Mucosa of descending colon (tissue), 3 donors: ENCODE measurements at regions not wholly inside any gene's neighbourhood (a gene's known extent, or its start where the extent isn't known, plus 50 kb on each side); places are given as distances from the start of the nearest gene placed in this dataset.

ENCODE experiments used
- ATAC-seq: fragments of 200-7000 bp; cut with Tn5 transposase; one replicate; pipeline ENCODE4 v1.9.1; 2020; ENCODE audit warnings: mild to moderate bottlenecking, moderate library complexity
- DNase-seq, 3 donors: peaks; one replicate each; pipeline ENCODE4 v3.0.0-alpha.2; 2020
- H3K36me3 ChIP-seq: fragments of 200-600 bp; one replicate; pipeline ENCODE4 v1.8.0; 2021; ENCODE audit warnings: low read depth, mild to moderate bottlenecking
- H3K4me1 ChIP-seq: fragments of 200-600 bp; one replicate; pipeline ENCODE4 v1.8.0; 2021; ENCODE audit warnings: low read depth, mild to moderate bottlenecking
- H3K4me3 ChIP-seq: fragments of 200-600 bp; one replicate; pipeline ENCODE4 v1.8.0; 2021; ENCODE audit warnings: mild to moderate bottlenecking
- H3K9me3 ChIP-seq: fragments of 200-600 bp; one replicate; pipeline ENCODE4 v1.8.0; 2021; ENCODE audit warnings: mild to moderate bottlenecking
- intact Hi-C, 2 donors: fragments of 100-400 bp; cut with DNase I in 1 of 2; cut with micrococcal nuclease in 1 of 2; formaldehyde crosslinking; loops; one replicate each; pipeline versions ENCODE4 v1.11.0 to v1.11.1; 2022; cut with DNase I, micrococcal nuclease
- TF ChIP-seq, protein P1 (sequence below): fragments of 200-600 bp; IDR thresholded peaks from one replicate; pipeline ENCODE4 v1.8.0; 2022; ENCODE audit warnings: antibody characterized with exemption, mild to moderate bottlenecking
- donor health status: DM: no; HTN: no; CAD: no; lungs with moderate emphysema.
- donor health status: DM: no; HTN: no; CAD: no.
- donor health status: DM: no; HTN: yes; CAD: no.

DNA sequence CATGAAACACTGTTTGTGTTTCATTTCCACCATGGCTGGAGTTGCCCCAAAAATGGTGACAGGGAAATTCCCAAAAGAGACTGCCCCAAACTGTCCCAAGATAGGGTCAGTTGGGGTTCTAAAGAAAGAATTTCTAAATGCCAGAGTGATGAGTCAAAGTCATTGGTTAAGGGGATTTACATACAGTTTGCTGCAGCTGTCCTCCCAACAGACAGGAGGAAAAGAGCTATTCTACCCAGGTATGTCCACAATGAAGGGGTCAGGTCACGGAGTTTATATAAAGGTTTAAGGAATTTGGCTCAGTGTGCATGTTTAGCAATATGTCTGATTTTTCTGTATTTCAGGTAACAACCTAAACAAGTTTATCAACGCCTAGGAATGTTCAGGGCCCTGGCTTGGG lies 344.1 kb downstream of the TDRD15 start:
- no peak for ATAC-seq
- no peaks in the 10 kb centered on the region for H3K9me3 ChIP-seq
- TF ChIP-seq, protein P1, sequence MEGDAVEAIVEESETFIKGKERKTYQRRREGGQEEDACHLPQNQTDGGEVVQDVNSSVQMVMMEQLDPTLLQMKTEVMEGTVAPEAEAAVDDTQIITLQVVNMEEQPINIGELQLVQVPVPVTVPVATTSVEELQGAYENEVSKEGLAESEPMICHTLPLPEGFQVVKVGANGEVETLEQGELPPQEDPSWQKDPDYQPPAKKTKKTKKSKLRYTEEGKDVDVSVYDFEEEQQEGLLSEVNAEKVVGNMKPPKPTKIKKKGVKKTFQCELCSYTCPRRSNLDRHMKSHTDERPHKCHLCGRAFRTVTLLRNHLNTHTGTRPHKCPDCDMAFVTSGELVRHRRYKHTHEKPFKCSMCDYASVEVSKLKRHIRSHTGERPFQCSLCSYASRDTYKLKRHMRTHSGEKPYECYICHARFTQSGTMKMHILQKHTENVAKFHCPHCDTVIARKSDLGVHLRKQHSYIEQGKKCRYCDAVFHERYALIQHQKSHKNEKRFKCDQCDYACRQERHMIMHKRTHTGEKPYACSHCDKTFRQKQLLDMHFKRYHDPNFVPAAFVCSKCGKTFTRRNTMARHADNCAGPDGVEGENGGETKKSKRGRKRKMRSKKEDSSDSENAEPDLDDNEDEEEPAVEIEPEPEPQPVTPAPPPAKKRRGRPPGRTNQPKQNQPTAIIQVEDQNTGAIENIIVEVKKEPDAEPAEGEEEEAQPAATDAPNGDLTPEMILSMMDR: no peak
- no peak for DNase-seq
- H3K36me3 ChIP-seq: no peaks in the 10 kb centered on the region
- H3K4me1 ChIP-seq: no peaks in the 10 kb centered on the region
- H3K4me3 ChIP-seq: no peak overlapping the region
- intact Hi-C loops: no loop called here

DNA sequence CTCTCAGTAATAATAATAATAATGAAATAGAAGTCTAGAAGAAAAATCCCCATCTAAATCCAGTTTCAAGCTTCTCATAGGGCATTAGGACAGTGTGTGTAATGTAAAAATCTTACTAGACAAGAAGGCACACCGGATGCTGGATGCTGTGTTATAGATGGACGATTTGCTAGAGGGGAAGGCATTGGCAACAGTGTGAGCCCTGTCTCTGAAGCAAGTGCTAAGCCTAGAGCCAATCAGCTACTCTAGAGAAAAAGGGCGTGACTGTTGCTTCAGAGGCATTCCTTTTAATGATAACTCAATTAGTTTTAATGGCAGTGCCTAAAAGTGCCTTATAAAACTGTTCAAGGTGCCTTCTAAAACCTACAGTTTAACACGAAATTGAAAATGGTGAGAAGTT lies 344.9 kb downstream of the TDRD15 start:
- DNase-seq (no peak), ATAC-seq (no peak)
- no peaks in the 10 kb centered on the region for H3K9me3 ChIP-seq
- TF ChIP-seq, protein P1: no peak
- H3K4me3 ChIP-seq: no peak overlapping the region
- no peaks in the 10 kb centered on the region for H3K4me1 ChIP-seq
- H3K36me3 ChIP-seq: no peaks in the 10 kb centered on the region
- intact Hi-C loops: no loop called here

DNA sequence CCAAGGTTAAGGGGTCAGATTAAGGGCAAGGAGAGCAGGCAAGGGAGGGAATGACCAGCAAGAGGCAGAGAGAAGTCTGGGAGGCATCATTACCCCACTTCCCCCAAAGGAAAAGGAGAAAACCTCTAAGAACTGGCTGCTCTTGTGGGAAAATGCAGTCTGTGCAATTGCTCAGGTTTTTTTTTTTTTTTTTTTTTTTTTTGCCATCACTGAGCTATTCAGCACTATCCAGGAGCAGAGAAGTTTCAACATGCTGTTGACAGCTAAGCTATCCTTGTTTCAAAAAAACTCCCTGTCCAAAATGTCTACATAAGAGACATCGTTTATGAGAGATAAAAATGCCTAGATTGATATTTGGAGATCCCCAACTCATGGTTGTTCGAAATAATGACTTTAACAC lies 345.4 kb downstream of the TDRD15 start:
- DNase-seq (no peak), ATAC-seq (no peak)
- Histone ChIP-seq H3K9me3 (no peaks in the 10 kb centered on the region), H3K36me3 (no peaks in the 10 kb centered on the region), H3K4me1 (no peaks in the 10 kb centered on the region), H3K4me3 (no peak overlapping the region)
- TF ChIP-seq, protein P1: no peak
- intact Hi-C loops: no loop called here

DNA sequence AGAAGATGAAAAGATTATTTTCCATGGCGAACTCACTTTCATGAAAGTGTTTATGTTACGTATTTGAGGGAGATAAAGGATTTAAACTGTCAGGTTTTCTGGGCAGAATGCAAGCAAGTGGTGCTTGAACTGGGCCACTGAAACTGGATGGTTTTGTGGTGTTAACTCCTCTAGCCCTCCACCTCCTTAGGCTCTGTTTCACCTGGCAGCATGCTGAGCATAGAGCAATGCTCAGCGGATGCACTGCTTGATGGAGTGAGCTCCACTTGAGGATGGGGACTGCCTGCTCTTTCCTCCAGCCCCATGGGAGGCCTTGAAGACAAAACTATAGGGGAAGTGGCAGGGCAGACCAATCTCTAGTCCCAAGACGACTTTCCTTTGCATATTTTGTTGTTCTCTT lies 345.8 kb downstream of the TDRD15 start:
- H3K9me3 ChIP-seq: no peaks in the 10 kb centered on the region
- TF ChIP-seq, protein P1: no peak
- no peaks in the 10 kb centered on the region for H3K36me3 ChIP-seq
- intact Hi-C loops: no loop called here
- ATAC-seq (no peak), DNase-seq (no peak)
- no peak overlapping the region for H3K4me3 ChIP-seq
- H3K4me1 ChIP-seq: no peaks in the 10 kb centered on the region

DNA sequence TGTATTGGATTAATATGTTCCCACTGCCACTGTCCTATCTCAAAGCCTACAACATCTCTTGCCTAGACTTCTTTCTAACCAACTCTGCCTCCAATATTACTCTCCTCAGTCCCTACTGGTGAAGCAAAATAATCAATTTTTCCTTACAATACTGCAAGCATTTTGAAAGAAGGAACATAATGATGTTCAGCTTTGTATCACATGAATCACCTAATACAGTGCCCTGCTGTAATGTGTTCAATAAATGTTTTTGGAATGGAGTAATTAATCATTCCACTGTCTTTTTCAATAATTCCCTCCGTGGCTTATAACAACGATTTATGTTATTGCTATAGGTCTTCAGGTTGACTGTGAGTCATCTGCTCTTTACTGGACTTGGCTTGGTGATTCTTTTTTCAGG lies 356.4 kb downstream of the TDRD15 start:
- no peaks in the 10 kb centered on the region for H3K36me3 ChIP-seq
- intact Hi-C loops: no loop called here
- H3K4me1 ChIP-seq: no peaks in the 10 kb centered on the region
- DNase-seq (no peak), ATAC-seq (no peak)
- H3K4me3 ChIP-seq: no peak overlapping the region
- H3K9me3 ChIP-seq: no peaks in the 10 kb centered on the region
- TF ChIP-seq, protein P1: no peak

DNA sequence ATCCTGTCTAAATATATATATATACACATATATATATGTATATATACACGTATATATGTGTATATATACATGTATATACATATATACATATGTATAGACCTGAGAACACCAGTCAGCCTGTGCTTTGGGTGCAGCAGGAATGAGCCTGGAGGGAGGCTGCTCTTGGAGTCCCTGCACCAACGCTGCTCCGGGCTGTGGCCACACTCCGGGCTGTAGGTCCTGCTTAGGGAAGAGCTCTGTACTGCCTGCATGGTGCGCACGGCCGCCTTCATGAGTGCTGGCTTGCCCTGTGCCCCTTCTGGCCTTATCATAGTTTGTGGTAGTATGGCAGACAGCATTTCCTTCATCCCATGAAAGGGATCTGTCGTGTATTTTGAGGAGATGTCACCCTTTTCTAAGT lies 360.9 kb downstream of the TDRD15 start:
- no peak overlapping the region for H3K4me3 ChIP-seq
- intact Hi-C loops: no loop called here
- TF ChIP-seq, protein P1: no peak

More for the DNA sequence above, 360.9 kb downstream of the TDRD15 start:
- Histone ChIP-seq H3K9me3 (no peaks in the 10 kb centered on the region), H3K4me1 (no peaks in the 10 kb centered on the region), H3K36me3 (no peaks in the 10 kb centered on the region)
- DNase-seq (no peak), ATAC-seq (no peak)
